ENCODE measurements at regions not wholly inside any gene's neighbourhood (a gene's known extent, or its start where the extent isn't known, plus 50 kb on each side); places are given as distances from the start of the nearest gene placed in this dataset.

DNA sequence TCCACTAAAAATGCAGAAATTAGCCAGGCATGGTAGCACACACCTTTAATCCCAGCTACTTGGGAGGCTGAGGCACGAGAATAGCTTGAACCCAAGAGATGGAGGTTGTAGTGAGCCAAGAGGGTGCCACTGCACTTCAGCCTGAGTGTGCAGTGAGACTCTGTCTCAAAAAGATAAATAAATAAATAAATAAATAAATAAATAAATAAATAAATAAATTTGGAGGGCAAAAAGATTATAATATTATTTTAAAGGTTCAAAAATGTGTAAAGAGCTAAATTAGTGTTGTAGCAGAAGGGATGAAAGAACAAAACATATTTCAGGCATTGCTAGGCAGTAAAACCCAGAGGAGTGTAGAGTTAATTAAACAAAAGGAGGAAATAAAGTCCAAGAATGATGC lies 1136.4 kb upstream of the CDH2 start:
- no peak for TF ChIP-seq CTCF (conservative IDR thresholded peaks at IDR 0.05; ENCODE audit: low read depth, low read length)
- no peak for TF ChIP-seq EZH2 (IDR thresholded peaks at IDR 0.05; ENCODE audit: borderline replicate concordance, low read depth, low read length, poor library complexity, severe bottlenecking)

Data from A673 (cell line).